ENCODE measurements at regions not wholly inside any gene's neighbourhood (a gene's known extent, or its start where the extent isn't known, plus 50 kb on each side); places are given as distances from the start of the nearest gene placed in this dataset.

DNA sequence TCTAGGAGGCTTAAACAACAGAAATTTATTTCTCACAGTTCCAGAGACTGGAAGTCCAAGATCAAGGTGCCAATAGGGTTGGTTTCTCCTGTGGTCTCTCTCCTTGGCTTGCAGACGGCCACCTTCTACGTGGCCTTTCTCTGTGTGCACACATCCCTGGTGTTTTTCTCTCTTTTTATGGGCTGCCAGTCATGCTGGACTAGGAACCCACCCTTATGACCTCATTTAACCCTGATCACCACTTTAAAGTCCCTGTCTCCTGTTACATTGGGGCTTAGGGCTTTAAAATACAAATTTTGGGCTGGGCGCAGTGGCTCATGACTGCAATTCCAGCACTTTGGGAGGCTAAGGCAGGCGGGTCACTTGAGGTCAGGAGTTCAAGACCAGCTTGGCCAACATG lies 157.1 kb downstream of the TLE1 start:
- DNase-seq = no peak

GRCh38 chr9:81531511-81531910 lies 157.8 kb downstream of the TLE1 start:
- DNase-seq = no peak

- no peak for DNase-seq
Measured at GRCh38 chr9:81530846-81531245, 158.5 kb downstream of the TLE1 start.

DNA sequence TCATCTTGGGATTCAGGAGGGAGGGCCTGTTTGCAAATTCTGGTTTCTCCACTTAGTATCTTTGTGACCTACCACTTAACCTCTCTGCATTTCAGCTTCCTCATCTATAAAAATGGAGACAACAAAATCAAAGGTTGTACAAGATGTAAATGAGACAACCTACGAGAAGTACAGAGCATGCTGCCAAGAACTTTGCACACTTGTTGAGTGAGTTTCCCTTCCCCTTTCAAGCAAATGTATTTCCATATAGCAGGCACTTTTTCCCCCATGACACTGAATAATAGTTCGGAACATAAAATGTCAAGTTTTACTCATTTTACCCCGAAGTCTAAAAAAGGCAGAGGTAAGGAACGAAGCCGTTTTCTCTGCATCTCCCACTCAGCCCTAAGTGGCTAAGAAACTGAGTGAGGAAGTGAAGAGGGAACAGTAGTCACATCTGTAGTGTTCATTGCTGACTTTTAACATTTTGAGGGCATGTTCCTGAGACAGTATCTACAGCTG lies 159.0 kb downstream of the TLE1 start:
- no peak for DNase-seq

DNA sequence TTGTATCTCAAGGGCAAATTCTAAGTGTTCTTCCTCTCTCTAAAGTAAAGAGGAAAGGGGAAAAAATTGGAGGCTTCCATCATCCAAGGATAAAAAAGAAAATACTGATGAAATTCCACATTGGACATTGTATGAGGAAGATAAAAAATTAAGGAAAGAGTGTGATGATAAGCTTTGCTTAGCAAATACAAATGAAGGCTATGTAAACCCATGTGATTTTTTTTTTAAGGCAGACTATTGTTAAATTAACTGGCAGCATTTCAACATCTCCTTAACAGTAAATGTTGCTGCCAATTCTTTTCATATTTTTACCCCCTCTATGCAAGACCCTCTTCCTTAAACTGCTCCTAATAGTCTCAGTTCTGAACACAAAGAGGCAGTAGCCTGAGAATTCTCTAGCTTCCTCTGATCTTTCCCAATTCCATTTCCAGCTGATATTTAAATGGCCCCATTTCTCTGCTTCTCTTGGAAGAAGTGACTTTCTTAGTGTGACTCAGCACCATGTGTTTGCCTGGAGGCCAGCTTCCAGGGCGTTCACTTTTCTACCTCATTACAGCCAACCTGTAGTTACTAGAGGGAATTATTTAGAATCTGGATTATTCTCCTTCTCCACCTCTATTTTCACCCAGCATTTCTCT lies 159.7 kb downstream of the TLE1 start:
- DNase-seq = no peak

DNA sequence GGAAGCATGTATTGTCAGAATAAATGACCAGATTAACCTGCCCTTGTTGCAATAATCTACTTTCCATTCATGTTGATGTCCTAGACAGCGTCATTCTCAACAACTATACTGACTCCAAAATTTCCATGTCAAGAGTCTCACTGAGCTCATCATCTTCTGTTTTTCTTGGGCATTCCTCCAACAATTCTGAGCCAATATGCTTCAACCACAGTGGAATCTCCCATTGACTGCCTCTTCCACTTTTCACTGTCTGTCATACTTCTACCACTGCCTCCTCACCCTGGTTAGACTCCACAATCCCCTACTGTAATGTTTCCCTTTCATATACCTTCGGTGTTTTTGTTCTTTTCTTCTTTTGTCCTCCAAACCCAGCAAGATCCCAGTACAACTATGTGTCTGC lies 162.8 kb downstream of the TLE1 start:
- no peak for DNase-seq

GRCh38 chr9:81522716-81523551 lies 166.4 kb downstream of the TLE1 start:
- DNase-seq = no peak

GRCh38 chr9:81521892-81522291 lies 167.5 kb downstream of the TLE1 start:
- DNase-seq = no peak

DNA sequence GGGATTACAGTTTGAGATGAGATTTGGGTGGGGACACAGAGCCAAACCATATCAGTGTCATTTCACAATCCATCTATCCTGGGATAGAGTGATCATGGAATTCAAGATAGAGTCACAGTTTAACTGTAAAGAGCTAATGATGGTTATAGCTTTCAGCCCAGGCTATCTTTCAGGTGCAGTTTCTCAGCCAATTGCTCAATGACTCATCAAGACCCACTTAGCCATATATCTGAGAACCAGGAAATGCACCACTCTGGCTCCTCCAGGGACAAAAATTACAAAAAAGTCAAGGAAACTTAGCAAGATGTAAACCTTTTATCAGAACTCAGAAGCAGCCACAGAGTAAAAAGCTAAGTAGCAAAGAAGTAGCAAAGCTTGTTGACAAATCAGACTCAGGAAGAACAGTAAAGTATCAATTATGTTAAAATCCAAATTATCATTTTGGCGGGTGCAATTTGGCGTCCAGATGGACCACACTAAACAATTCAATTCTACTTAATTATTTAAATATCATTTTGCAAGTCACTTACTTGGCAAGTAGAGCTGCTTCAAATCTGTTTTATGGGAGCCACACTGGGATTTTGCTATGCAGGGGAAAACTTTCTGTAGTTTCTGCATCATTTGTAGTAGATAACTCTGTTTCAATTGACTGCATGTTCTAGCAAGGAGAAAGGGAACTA lies 169.4 kb downstream of the TLE1 start:
- no peak for DNase-seq

DNA sequence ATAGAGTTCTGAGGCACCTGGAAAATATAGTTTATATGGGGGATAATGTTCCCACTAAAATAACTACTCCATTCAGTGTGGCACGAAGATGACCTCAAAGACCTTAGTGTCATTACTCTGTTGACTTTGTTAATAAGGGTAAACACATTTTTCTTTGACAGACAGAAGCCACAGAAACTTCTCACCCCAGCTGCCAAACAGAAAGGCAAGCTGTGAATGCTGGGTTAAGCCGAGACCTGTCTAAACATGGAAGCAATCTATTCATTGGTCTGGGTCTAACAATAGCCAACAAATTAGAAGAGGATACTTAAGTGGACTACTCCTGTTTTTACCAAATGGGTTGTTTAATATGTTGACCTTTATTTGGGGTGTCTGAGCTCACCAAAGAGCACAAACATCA lies 171.4 kb downstream of the TLE1 start:
- DNase-seq = no peak

- DNase-seq = no peak
Measured at GRCh38 chr9:81513059-81513458, 176.3 kb downstream of the TLE1 start.

- no peak for DNase-seq
Measured at GRCh38 chr9:81512641-81513040, 176.7 kb downstream of the TLE1 start.

- no peak for DNase-seq
Measured at GRCh38 chr9:81508476-81508875, 180.9 kb downstream of the TLE1 start.

GRCh38 chr9:81506941-81507864 lies 182.1 kb downstream of the TLE1 start:
- DNase-seq = no peak

GRCh38 chr9:81499594-81499993 lies 189.8 kb downstream of the TLE1 start:
- DNase-seq = no peak

GRCh38 chr9:81499021-81499454 lies 190.3 kb downstream of the TLE1 start:
- no peak for DNase-seq

DNA sequence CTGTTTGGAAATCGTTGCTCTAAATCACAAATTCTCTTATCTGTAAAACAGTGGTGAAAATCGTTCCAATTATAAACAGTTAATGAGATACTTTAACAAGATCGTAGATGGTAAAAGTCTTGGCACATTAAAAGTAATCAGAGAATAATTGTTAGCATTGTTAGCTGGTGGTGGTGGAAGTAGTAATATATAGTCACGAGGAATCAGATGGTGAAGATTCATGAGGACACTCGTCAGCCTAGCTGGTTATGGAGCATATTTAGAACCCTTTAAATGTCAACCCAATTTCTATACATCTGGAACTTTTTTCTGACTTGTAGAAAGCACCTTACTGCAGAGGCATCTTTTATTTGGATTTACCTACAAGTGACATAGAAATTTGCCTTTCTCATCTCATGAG lies 190.8 kb downstream of the TLE1 start:
- DNase-seq = no peak

DNA sequence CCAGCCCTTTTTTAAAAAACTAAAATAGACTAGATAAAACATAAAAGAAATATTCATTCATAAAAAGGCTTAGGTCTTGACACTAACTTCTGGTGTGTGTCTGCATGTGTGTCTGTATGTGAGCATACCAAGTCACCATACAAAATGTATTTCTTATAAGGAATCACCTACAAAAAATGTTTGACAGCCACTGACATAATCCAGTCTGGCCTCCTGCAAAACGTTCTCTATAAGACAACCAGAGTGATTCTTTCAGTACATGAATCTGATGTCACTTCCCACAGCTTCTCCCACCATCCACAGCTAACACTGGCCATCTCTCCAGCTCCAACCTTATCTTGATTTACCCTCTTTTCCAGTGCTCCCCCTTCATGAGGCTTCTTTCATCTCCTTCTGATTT lies 192.3 kb downstream of the TLE1 start:
- no peak for DNase-seq

- DNase-seq = no peak
Measured at GRCh38 chr9:81492710-81493447, 196.5 kb downstream of the TLE1 start.

GRCh38 chr9:81490605-81491331 lies 198.6 kb downstream of the TLE1 start:
- no peak for DNase-seq

DNA sequence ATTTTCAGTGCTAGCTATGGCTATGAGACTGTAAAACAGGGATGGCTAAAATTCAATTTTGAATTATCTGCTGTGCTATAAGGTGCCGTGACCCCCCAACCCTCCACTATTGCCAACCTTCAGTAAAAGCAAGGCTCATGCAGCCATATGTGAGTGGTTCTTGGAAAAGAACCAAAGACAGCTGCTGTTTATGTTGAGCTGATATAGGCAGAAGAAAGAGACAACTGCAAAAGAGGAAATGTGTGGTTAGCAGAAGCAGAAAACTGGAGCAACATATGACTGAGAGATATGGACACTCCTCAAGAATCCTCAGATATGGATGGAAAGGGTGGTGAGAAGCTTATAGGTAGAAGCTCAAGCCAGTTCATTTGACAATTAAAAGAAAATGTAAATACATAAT lies 200.3 kb downstream of the TLE1 start:
- no peak for DNase-seq

Measured in effector CD8-positive, alpha-beta T cell (primary cell).